B cell (primary cell): ENCODE measurements at regions not wholly inside any gene's neighbourhood (a gene's known extent, or its start where the extent isn't known, plus 50 kb on each side); places are given as distances from the start of the nearest gene placed in this dataset.

ENCODE experiments used
- ATAC-seq: fragments of 200-7000 bp; cut with Tn5 transposase; one replicate; pipeline ENCODE4 v1.10.0; 2021; ENCODE audit warnings: low read depth, mild to moderate bottlenecking, moderate number of reproducible peaks, moderate library complexity
- CTCF ChIA-PET: fragments of 350-600 bp; sonication (Branson Sonifier 250); formaldehyde crosslinking; loops from one replicate; lab custom pipeline; 2021; ENCODE audit warnings: antibody characterized with exemption, inconsistent platforms; lab: Charles Lee
- POLR2A ChIA-PET: fragments of 350-600 bp; sonication (Branson Sonifier 250); formaldehyde crosslinking; loops from one replicate; lab custom pipeline; 2021; ENCODE audit warnings: antibody characterized with exemption; lab: Charles Lee
- DNase-seq: peaks from one replicate; pipeline ENCODE4 v3.0.0; 2013
- H2AFZ ChIP-seq: 2 replicates; pipeline ENCODE4 v1.6.1; 2012; ENCODE audit warnings: mild to moderate bottlenecking, low read depth, low read length; ENCODE audit not compliant: insufficient read depth, poor library complexity, severe bottlenecking
- H3K27ac ChIP-seq, 2 donors: 1 replicate in 1 of 2; 2 replicates in 1 of 2; pipeline ENCODE4 v1.5.1; 2012 to 2013; ENCODE audit warnings: low read length in 2 of 2, mild to moderate bottlenecking in 2 of 2, moderate library complexity in 1 of 2
- H3K27me3 ChIP-seq, 4 experiments: fragments of 200-600 bp in 1 of 4; sonication (generic) in 1 of 4; replicated peaks in 1 of 4; 1 replicate in 2 of 4; 2 replicates in 2 of 4; pipeline versions ENCODE4 v1.6.1 to v1.7.0; 2013 to 2016; ENCODE audit warnings: low read length in 3 of 4, mild to moderate bottlenecking in 2 of 4, mixed read lengths in 1 of 4, moderate library complexity in 1 of 4; ENCODE audit not compliant: insufficient read depth in 4 of 4, control insufficient read depth in 3 of 4; ENCODE audit errors: control extremely low read depth in 1 of 4
- H3K36me3 ChIP-seq, 2 experiments: replicated peaks in 1 of 2; 1 replicate in 1 of 2; 2 replicates in 1 of 2; pipeline versions ENCODE4 v1.6.1 to v1.7.1; 2013; ENCODE audit warnings: low read length in 1 of 2; ENCODE audit not compliant: insufficient read depth in 2 of 2, control insufficient read depth in 1 of 2; ENCODE audit errors: control extremely low read depth in 1 of 2, extremely low read depth in 1 of 2
- H3K4me1 ChIP-seq, 2 donors: fragments of 200-600 bp in 1 of 2; sonication (generic) in 1 of 2; 1 replicate in 1 of 2; 2 replicates in 1 of 2; pipeline versions ENCODE4 v1.5.1 to v1.6.1; 2013 to 2017; ENCODE audit warnings: low read length in 2 of 2; ENCODE audit not compliant: control insufficient read depth in 2 of 2, insufficient read depth in 2 of 2
- H3K4me2 ChIP-seq: replicated peaks from 2 replicates; pipeline ENCODE3; 2012; ENCODE audit warnings: mild to moderate bottlenecking, low read depth, low read length; ENCODE audit not compliant: poor library complexity, severe bottlenecking
- H3K4me3 ChIP-seq, 5 experiments: fragments of 200-600 bp in 1 of 5; sonication (generic) in 1 of 5; 1 replicate in 3 of 5; 2 replicates in 2 of 5; pipeline versions ENCODE4 v1.5.1 to v1.7.0; 2011 to 2016; ENCODE audit warnings: low read length in 4 of 5, mild to moderate bottlenecking in 4 of 5, low read depth in 2 of 5, control low read depth in 1 of 5, moderate library complexity in 1 of 5; ENCODE audit not compliant: insufficient read depth in 1 of 5; ENCODE audit errors: control extremely low read depth in 1 of 5, extremely low read depth in 1 of 5
- H3K79me2 ChIP-seq: fragments of 200-600 bp; sonication (generic); one replicate; pipeline ENCODE4 v1.6.0; 2016; ENCODE audit warnings: low read length; ENCODE audit not compliant: control insufficient read depth, insufficient read depth
- H3K9ac ChIP-seq: fragments of 200-600 bp; sonication (generic); 2 replicates; pipeline ENCODE4 v1.6.1; 2017; ENCODE audit warnings: mild to moderate bottlenecking, low read length, moderate library complexity
- H3K9me3 ChIP-seq, 3 donors: one replicate each; pipeline versions ENCODE4 v1.6.1 to v1.7.1; 2013; ENCODE audit warnings: low read length in 2 of 3; ENCODE audit not compliant: control insufficient read depth in 2 of 3, insufficient read depth in 1 of 3; ENCODE audit errors: control extremely low read depth in 1 of 3
- H4K20me1 ChIP-seq: 2 replicates; pipeline ENCODE4 v1.6.0; 2012; ENCODE audit warnings: mild to moderate bottlenecking, low read length; ENCODE audit not compliant: insufficient read depth, control insufficient read depth, poor library complexity, severe bottlenecking
- H3K27ac Mint-ChIP-seq: one replicate; pipeline ENCODE4 v1.8.0; 2021; ENCODE audit warnings: mixed read lengths
- H3K27me3 Mint-ChIP-seq: one replicate; pipeline ENCODE4 v1.8.0; 2021; ENCODE audit warnings: mixed read lengths
- H3K4me1 Mint-ChIP-seq: one replicate; pipeline ENCODE4 v1.8.0; 2021; ENCODE audit warnings: mixed read lengths
- H3K4me3 Mint-ChIP-seq: one replicate; pipeline ENCODE4 v1.8.0; 2021; ENCODE audit warnings: mixed read lengths
- H3K9me3 Mint-ChIP-seq: one replicate; pipeline ENCODE4 v1.8.0; 2022; ENCODE audit warnings: mixed read lengths; ENCODE audit not compliant: insufficient read depth
- EZH2 ChIP-seq: IDR thresholded peaks from 2 replicates; pipeline ENCODE4 v1.6.1; 2012; ENCODE audit warnings: borderline replicate concordance, low read depth, mild to moderate bottlenecking, moderate library complexity, low read length; ENCODE audit not compliant: insufficient read depth, poor library complexity, severe bottlenecking
- WGBS: methylation state at CpG from one replicate; pipeline ENCODE4 v1.1.5; 2013; ENCODE audit warnings: missing lambda C conversion rate; ENCODE audit not compliant: insufficient coverage; 5-methylcytosine and 5-hydroxymethylcytosine counted together
- intact Hi-C: fragments of 100-400 bp; cut with micrococcal nuclease; formaldehyde crosslinking; loops from one replicate; pipeline ENCODE4 v1.10.0; 2022
- TF ChIP-seq, protein P1 (sequence below): fragments of 200-600 bp; IDR thresholded peaks from one replicate; pipeline ENCODE4 v1.8.0; 2022; ENCODE audit warnings: antibody characterized with exemption, mild to moderate bottlenecking

DNA sequence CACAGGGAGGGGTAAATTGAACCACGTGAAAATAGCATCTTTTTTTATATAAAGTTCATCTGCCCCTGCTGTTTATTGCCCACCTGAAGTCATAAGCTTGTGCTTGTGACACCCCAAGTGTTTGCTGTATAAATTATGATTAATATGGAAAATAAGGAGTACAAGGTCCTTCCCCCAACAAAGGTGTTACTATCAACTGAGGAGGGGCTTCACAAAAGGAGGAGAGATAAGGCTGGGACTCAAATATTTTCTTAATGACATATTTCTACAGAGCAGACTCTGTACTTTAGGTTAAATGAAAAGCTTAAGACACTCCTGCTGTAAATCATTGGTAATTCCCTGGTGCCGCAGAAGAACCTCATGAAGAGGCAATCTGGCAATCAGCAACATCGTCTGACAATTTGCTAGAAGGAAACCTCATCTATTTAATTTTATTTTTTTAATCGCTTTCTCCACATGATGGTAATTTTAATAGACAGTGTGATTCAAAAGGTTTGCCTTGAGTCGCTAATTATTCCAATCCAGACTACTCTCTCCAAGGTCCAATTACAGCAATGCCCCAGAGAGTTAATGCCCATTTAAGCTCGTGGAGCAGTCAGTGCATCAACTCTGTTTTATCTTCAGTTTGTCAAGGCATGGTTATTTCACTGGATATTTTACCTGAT lies 1432.4 kb downstream of the FAM181B start:
- no peak overlapping the region for H3K4me3 Mint-ChIP-seq
- TF ChIP-seq, protein P1, sequence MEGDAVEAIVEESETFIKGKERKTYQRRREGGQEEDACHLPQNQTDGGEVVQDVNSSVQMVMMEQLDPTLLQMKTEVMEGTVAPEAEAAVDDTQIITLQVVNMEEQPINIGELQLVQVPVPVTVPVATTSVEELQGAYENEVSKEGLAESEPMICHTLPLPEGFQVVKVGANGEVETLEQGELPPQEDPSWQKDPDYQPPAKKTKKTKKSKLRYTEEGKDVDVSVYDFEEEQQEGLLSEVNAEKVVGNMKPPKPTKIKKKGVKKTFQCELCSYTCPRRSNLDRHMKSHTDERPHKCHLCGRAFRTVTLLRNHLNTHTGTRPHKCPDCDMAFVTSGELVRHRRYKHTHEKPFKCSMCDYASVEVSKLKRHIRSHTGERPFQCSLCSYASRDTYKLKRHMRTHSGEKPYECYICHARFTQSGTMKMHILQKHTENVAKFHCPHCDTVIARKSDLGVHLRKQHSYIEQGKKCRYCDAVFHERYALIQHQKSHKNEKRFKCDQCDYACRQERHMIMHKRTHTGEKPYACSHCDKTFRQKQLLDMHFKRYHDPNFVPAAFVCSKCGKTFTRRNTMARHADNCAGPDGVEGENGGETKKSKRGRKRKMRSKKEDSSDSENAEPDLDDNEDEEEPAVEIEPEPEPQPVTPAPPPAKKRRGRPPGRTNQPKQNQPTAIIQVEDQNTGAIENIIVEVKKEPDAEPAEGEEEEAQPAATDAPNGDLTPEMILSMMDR = no peak
- TF ChIP-seq EZH2 = no peak
- intact Hi-C loops = no loop called here
- no peak overlapping the region for H3K27ac Mint-ChIP-seq
- Histone ChIP-seq H3K9me3 (peaks cover 0 to 4% (median 0%) of the 10 kb centered on the region in 3 donors), H4K20me1 (no peaks in the 10 kb centered on the region), H3K4me2 (no peak overlapping the region), H3K9ac (no peak overlapping the region), H3K79me2 (no peaks in the 10 kb centered on the region), H2AFZ (no peak overlapping the region), H3K27ac (no peak overlapping the region), H3K4me1 (no peaks in the 10 kb centered on the region), H3K36me3 (no peaks in the 10 kb centered on the region), H3K27me3 (no peaks in the 10 kb centered on the region), H3K4me3 (no peak overlapping the region)
- 80% methylated on average over 1 of the region's 6 CpGs for WGBS
- H3K9me3 Mint-ChIP-seq = no peaks in the 10 kb centered on the region
- ChIA-PET CTCF (no interaction called here), POLR2A (no interaction called here)
- H3K27me3 Mint-ChIP-seq = no peaks in the 10 kb centered on the region
- H3K4me1 Mint-ChIP-seq = no peaks in the 10 kb centered on the region
- no peak for DNase-seq
- ATAC-seq = no peak

DNA sequence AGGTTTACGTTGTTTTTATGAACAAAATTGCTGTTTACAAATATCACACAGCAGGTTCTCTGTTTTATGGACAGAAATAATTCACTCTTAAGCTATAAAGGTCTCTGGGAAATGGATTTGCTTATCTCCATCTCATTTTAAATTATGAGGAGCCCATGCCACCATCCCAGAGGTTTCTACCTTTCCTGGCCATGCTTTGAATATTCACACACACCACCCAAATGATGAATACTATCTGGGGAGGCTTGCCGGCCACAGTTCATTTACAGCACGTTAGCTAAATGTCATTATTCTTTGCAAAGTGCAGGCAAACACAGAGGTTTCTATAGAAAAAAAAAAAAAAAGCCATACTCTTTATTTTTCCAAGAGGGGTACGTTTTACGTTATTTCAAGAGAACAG lies 1446.7 kb downstream of the FAM181B start:
- WGBS = no CpG with 5 or more reads among the region's 5 CpGs

More for the DNA sequence above, 1446.7 kb downstream of the FAM181B start:
- ChIA-PET CTCF (no interaction called here), POLR2A (no interaction called here)
- no peak for DNase-seq
- Mint-ChIP-seq H3K9me3 (peaks cover 4% of the 10 kb centered on the region), H3K27me3 (no peaks in the 10 kb centered on the region), H3K4me3 (no peak overlapping the region), H3K27ac (no peak overlapping the region), H3K4me1 (no peaks in the 10 kb centered on the region)
- intact Hi-C loops = no loop called here
- no peaks in the 10 kb centered on the region for H3K36me3 ChIP-seq
- H2AFZ ChIP-seq = no peak overlapping the region
- no peaks in the 10 kb centered on the region for H4K20me1 ChIP-seq
- no peak for ATAC-seq
- H3K4me3 ChIP-seq = no peak overlapping the region
- H3K27ac ChIP-seq = no peak overlapping the region
- no peaks in the 10 kb centered on the region for H3K79me2 ChIP-seq
- no peak overlapping the region for H3K4me2 ChIP-seq
- peaks cover 0 to 4% (median under 1%) of the 10 kb centered on the region in 3 donors for H3K9me3 ChIP-seq
- H3K4me1 ChIP-seq = no peaks in the 10 kb centered on the region
- no peaks in the 10 kb centered on the region for H3K27me3 ChIP-seq
- no peak overlapping the region for H3K9ac ChIP-seq
- no peak for TF ChIP-seq EZH2
- TF ChIP-seq, protein P1 = no peak
